CD4-positive, alpha-beta memory T cell (primary cell): ENCODE measurements at regions not wholly inside any gene's neighbourhood (a gene's known extent, or its start where the extent isn't known, plus 50 kb on each side); places are given as distances from the start of the nearest gene placed in this dataset.

Experiments
- CTCF ChIA-PET: fragments of 350-600 bp; sonication (Branson Sonifier 250); formaldehyde crosslinking; loops from one replicate; lab custom pipeline; 2021; ENCODE audit warnings: inconsistent platforms; ENCODE audit not compliant: partially characterized antibody; lab: Charles Lee
- POLR2A ChIA-PET: fragments of 350-600 bp; sonication (Branson Sonifier 250); formaldehyde crosslinking; loops from one replicate; lab custom pipeline; 2021; ENCODE audit not compliant: partially characterized antibody; lab: Charles Lee
- DNase-seq, 5 donors: peaks; one replicate each; pipeline versions ENCODE4 v3.0.0 to v3.0.0-alpha.2; 2020 to 2022; ENCODE audit warnings: mixed read lengths in 1 of 5
- H3K27ac ChIP-seq: one replicate; pipeline ENCODE4 v1.7.0; 2013; ENCODE audit warnings: low read depth, low read length
- H3K27me3 ChIP-seq: 2 replicates; pipeline ENCODE4 v1.7.0; 2013; ENCODE audit warnings: mild to moderate bottlenecking, low read length, moderate library complexity; ENCODE audit not compliant: insufficient read depth
- H3K36me3 ChIP-seq: 2 replicates; pipeline ENCODE4 v1.7.0; 2013; ENCODE audit warnings: mild to moderate bottlenecking, low read length, moderate library complexity; ENCODE audit not compliant: insufficient read depth
- H3K4me1 ChIP-seq: 2 replicates; pipeline ENCODE4 v1.7.0; 2013; ENCODE audit warnings: mild to moderate bottlenecking, low read length, moderate library complexity; ENCODE audit not compliant: insufficient read depth
- H3K4me3 ChIP-seq, 2 donors: one replicate each; pipeline ENCODE4 v1.7.0; 2013; ENCODE audit warnings: low read length in 2 of 2, mild to moderate bottlenecking in 1 of 2
- H3K9me3 ChIP-seq, 2 donors: one replicate each; pipeline ENCODE4 v1.7.0; 2013; ENCODE audit warnings: low read length in 2 of 2, control low read depth in 1 of 2; ENCODE audit not compliant: control insufficient read depth in 1 of 2
- H3K27ac Mint-ChIP-seq, 7 donors: one replicate each; pipeline ENCODE4 v1.8.0; 2020 to 2021; ENCODE audit warnings: mixed read lengths in 7 of 7, mild to moderate bottlenecking in 6 of 7, inconsistent platforms in 3 of 7, moderate library complexity in 3 of 7
- H3K27me3 Mint-ChIP-seq, 2 donors: one replicate each; pipeline ENCODE4 v1.8.0; 2020 to 2021; ENCODE audit warnings: mixed read lengths in 2 of 2
- H3K36me3 Mint-ChIP-seq, 2 donors: one replicate each; pipeline ENCODE4 v1.8.0; 2020 to 2021; ENCODE audit warnings: mixed read lengths in 2 of 2, inconsistent platforms in 1 of 2, mild to moderate bottlenecking in 1 of 2
- H3K4me1 Mint-ChIP-seq, 4 donors: one replicate each; pipeline ENCODE4 v1.8.0; 2020 to 2021; ENCODE audit warnings: mixed read lengths in 4 of 4, mild to moderate bottlenecking in 1 of 4
- H3K4me3 Mint-ChIP-seq, 8 donors: one replicate each; pipeline ENCODE4 v1.8.0; 2020 to 2021; ENCODE audit warnings: mixed read lengths in 8 of 8, mild to moderate bottlenecking in 7 of 8, moderate library complexity in 6 of 8, inconsistent platforms in 3 of 8
- H3K9me3 Mint-ChIP-seq, 8 donors: one replicate each; pipeline ENCODE4 v1.8.0; 2020 to 2021; ENCODE audit warnings: mixed read lengths in 8 of 8, mild to moderate bottlenecking in 5 of 8, inconsistent platforms in 3 of 8, moderate library complexity in 1 of 8
- intact Hi-C: fragments of 100-400 bp; cut with micrococcal nuclease; formaldehyde crosslinking; loops from one replicate; pipeline ENCODE4 v1.15.1; 2023

DNA sequence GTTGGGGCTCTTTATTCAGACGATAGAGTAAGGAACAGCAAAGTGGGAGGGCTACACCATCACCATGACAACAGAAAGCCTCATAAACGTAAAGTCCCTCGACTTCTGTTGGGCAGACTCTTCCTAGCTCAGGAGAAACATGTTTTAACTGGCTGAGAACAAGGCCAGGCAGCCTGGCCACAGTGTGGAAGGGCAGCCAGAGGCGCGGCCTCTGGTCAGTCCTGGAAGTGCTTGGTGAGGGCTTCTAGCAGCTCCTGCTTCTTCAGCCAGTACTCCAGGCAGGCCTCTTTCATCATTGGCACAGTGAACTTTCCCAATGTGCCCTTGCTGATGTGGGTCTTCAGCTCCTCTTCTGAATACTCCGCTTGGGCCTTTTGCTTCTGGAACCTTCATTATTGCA, 690.9 kb downstream of the PCDH19 start:
- intact Hi-C loops: no loop called here
- ChIA-PET POLR2A (no interaction called here), CTCF (no interaction called here)
- Histone ChIP-seq H3K9me3 (no peaks in the 10 kb centered on the region), H3K27me3 (no peaks in the 10 kb centered on the region), H3K4me1 (no peaks in the 10 kb centered on the region), H3K4me3 (no peak overlapping the region), H3K36me3 (no peaks in the 10 kb centered on the region), H3K27ac (no peak overlapping the region)
- Mint-ChIP-seq H3K27ac (no peak overlapping the region), H3K9me3 (peaks cover 0 to 3% (median 0%) of the 10 kb centered on the region in 8 donors), H3K4me1 (no peaks in the 10 kb centered on the region), H3K36me3 (no peaks in the 10 kb centered on the region), H3K27me3 (no peaks in the 10 kb centered on the region), H3K4me3 (no peak overlapping the region)
- DNase-seq: no peak

DNA sequence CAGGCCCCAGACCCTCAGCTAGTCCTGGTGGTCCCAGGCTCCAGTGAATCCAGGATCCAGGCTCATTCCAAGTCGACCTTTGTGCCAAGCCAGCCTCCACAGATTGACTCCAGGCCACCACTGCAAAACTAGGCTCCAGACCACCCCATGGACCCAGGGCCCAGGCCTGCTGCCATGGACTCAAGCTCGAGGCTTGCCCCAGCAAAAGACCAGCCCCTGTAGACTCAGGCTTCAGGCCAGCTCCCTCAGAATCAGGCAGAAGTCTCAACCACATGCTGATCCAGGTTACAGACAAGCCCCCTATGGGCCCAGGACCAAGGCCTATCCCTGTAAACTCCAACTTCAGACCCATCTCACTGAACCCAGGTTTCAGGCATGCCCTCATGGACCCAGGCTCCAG, 692.4 kb downstream of the PCDH19 start:
- H3K4me1 Mint-ChIP-seq: no peaks in the 10 kb centered on the region
- no peaks in the 10 kb centered on the region for H3K36me3 ChIP-seq
- H3K27ac ChIP-seq: no peak overlapping the region
- no peaks in the 10 kb centered on the region for H3K36me3 Mint-ChIP-seq
- no peak overlapping the region for H3K27ac Mint-ChIP-seq
- no peak overlapping the region for H3K4me3 Mint-ChIP-seq
- CTCF ChIA-PET: no interaction called here
- H3K9me3 ChIP-seq: no peaks in the 10 kb centered on the region
- POLR2A ChIA-PET: no interaction called here
- no peaks in the 10 kb centered on the region for H3K27me3 ChIP-seq
- no peak for DNase-seq
- H3K4me3 ChIP-seq: no peak overlapping the region
- intact Hi-C loops: no loop called here
- H3K4me1 ChIP-seq: no peaks in the 10 kb centered on the region
- no peaks in the 10 kb centered on the region for H3K27me3 Mint-ChIP-seq
- H3K9me3 Mint-ChIP-seq: peaks cover 0 to 3% (median 0%) of the 10 kb centered on the region in 8 donors

DNA sequence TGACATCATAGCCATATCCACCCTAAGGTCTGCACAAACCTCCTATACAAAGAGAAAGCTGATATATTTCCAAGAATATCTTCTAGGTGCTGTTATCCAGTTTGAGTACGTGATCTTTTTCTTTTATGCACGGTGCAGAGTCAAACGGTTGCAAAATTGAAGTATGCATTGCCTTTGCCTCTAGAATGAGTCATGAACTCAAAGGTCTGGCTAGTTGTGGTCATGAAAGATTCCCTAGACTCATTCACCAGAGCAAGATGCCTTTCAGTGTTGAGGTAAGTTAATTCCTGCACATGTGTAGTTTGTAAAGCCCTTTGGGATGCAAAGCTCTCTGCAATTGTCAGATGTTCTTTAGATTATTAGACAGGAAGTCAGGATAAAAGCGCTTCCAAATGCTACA, 704.4 kb downstream of the PCDH19 start:
- POLR2A ChIA-PET: no interaction called here

DNA sequence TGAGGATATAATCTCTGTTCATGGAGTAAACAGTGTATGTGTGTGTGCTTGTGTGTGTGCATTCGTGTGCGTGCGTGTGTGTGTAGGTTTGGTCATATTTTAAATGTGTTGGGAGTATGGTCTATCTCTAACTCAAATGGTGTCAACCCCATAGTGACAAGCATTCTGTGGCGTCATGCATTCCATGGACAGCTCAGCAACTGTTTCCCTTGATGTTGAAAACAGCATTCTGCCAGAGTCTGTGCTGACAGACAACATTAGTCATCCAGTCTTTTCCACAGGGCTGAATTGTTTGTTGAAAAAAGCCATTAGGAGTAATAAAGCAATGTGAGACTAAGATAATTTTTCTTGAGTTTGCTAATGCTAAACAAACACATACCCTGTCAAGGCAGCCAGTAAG, 706.6 kb downstream of the PCDH19 start:
- no peaks in the 10 kb centered on the region for H3K4me1 ChIP-seq
- intact Hi-C loops: no loop called here
- no peak overlapping the region for H3K27ac ChIP-seq
- H3K9me3 ChIP-seq: no peaks in the 10 kb centered on the region
- no peaks in the 10 kb centered on the region for H3K9me3 Mint-ChIP-seq
- ChIA-PET CTCF (no interaction called here), POLR2A (no interaction called here)
- DNase-seq: no peak
- H3K27me3 ChIP-seq: no peaks in the 10 kb centered on the region
- H3K4me3 ChIP-seq: no peak overlapping the region
- no peaks in the 10 kb centered on the region for H3K4me1 Mint-ChIP-seq
- no peaks in the 10 kb centered on the region for H3K27me3 Mint-ChIP-seq
- H3K36me3 ChIP-seq: no peaks in the 10 kb centered on the region
- H3K27ac Mint-ChIP-seq: no peak overlapping the region
- H3K4me3 Mint-ChIP-seq: no peak overlapping the region
- H3K36me3 Mint-ChIP-seq: no peaks in the 10 kb centered on the region

More for the DNA sequence above, 704.4 kb downstream of the PCDH19 start:
- Histone ChIP-seq H3K9me3 (no peaks in the 10 kb centered on the region), H3K27ac (no peak overlapping the region), H3K36me3 (no peaks in the 10 kb centered on the region), H3K4me3 (no peak overlapping the region), H3K27me3 (no peaks in the 10 kb centered on the region), H3K4me1 (no peaks in the 10 kb centered on the region)
- Mint-ChIP-seq H3K4me1 (no peaks in the 10 kb centered on the region), H3K27ac (no peak overlapping the region), H3K4me3 (no peak overlapping the region), H3K9me3 (peaks cover 0 to 2% (median 0%) of the 10 kb centered on the region in 8 donors), H3K36me3 (no peaks in the 10 kb centered on the region), H3K27me3 (no peaks in the 10 kb centered on the region)
- DNase-seq: no peak
- CTCF ChIA-PET: no interaction called here
- intact Hi-C loops: no loop called here

DNA sequence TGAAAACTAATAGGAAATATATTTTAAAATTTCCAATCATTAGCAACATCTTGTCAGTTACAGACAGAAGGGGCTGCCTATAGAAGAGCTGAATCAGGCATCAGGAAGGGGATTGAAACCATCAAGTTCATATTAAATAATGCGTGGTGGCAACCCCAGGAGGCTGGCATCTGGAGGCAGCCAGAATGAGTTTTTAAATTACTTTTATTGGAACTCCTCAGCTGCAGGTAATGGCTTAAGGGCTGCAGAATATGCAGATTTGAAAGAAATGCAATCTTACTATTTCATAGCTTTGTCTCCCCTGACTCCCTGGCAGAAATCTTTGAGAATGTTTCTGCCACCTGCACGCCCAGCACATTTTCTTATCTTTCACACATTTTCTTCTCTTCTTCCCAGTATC, 711.6 kb downstream of the PCDH19 start:
- Histone ChIP-seq H3K4me1 (no peaks in the 10 kb centered on the region), H3K9me3 (no peaks in the 10 kb centered on the region), H3K27ac (no peak overlapping the region), H3K36me3 (no peaks in the 10 kb centered on the region), H3K4me3 (no peak overlapping the region), H3K27me3 (no peaks in the 10 kb centered on the region)
- Mint-ChIP-seq H3K4me1 (no peaks in the 10 kb centered on the region), H3K36me3 (no peaks in the 10 kb centered on the region), H3K27ac (no peak overlapping the region), H3K9me3 (no peaks in the 10 kb centered on the region), H3K27me3 (no peaks in the 10 kb centered on the region), H3K4me3 (no peak overlapping the region)
- CTCF ChIA-PET: no interaction called here
- POLR2A ChIA-PET: no interaction called here
- intact Hi-C loops: no loop called here
- DNase-seq: no peak

DNA sequence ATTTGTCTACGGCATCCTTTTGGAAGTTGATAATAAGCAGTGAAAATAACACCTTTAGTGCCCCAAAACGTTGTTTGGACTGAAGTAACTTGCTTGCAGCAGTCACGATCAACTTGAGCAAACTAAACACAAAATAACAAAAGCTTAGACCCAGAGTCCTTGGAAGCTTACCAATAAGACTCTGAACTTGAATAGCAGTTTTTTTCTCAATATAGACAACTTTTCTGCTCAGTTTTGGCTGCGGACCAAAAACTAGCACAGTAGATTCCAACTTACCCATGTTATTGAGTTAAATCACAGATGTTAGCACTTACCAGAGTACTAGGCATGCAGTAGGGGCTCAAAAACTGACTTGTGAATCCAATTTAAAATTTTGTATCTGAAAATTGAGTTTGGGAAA, 746.9 kb downstream of the PCDH19 start:
- Mint-ChIP-seq H3K36me3 (no peaks in the 10 kb centered on the region), H3K4me3 (no peak overlapping the region), H3K9me3 (peaks cover 0 to 2% (median 0%) of the 10 kb centered on the region in 8 donors), H3K27ac (no peak overlapping the region), H3K4me1 (no peaks in the 10 kb centered on the region), H3K27me3 (no peaks in the 10 kb centered on the region)
- Histone ChIP-seq H3K27ac (no peak overlapping the region), H3K9me3 (no peaks in the 10 kb centered on the region), H3K36me3 (no peaks in the 10 kb centered on the region), H3K27me3 (no peaks in the 10 kb centered on the region), H3K4me3 (no peak overlapping the region), H3K4me1 (no peaks in the 10 kb centered on the region)
- intact Hi-C loops: no loop called here
- POLR2A ChIA-PET: no interaction called here
- DNase-seq: no peak
- CTCF ChIA-PET: no interaction called here

DNA sequence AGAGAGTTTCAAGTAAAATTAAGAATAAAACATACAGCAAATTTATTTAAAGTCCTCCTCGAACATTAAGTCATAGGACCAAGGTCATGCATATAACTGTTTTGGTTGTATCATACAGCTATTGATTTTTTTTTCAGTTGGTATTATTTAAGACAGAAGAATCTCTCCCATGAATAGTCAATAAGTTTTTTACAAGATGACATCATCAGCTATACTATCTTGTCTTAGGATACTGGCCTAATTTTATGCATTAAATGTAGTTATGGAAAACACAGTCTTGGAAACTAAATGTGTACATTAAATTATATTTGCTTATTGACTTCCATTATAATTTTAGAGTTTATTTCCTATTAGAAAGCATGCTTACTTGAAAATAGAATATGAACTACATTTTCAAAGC, 755.9 kb downstream of the PCDH19 start:
- POLR2A ChIA-PET: no interaction called here
- intact Hi-C loops: no loop called here
- no peaks in the 10 kb centered on the region for H3K4me1 Mint-ChIP-seq

DNA sequence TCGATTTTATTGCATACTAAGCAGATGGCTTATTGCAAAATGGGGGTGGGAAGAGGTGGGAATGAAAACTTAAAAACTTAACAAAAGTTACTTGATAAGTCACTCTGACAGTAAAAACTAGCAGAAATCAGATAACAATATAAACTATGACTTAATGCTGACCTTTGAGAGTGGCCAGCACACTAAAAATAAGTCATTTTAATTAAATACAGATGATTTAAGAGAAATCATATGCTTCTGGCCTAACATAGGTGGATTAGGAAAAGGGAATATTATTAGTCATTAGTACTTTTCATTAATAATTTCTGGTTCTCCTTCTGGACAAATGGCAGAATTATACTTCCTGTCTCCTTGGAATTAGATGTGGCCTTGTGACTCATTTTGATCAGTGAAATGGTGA, 756.7 kb downstream of the PCDH19 start:
- Mint-ChIP-seq H3K36me3 (no peaks in the 10 kb centered on the region), H3K27me3 (no peaks in the 10 kb centered on the region), H3K4me3 (no peak overlapping the region), H3K4me1 (no peaks in the 10 kb centered on the region), H3K9me3 (peaks cover 0 to 2% (median 0%) of the 10 kb centered on the region in 8 donors), H3K27ac (no peak overlapping the region)
- H3K4me1 ChIP-seq: no peaks in the 10 kb centered on the region
- no peak overlapping the region for H3K4me3 ChIP-seq
- intact Hi-C loops: no loop called here
- ChIA-PET CTCF (no interaction called here), POLR2A (no interaction called here)
- no peaks in the 10 kb centered on the region for H3K36me3 ChIP-seq
- H3K27me3 ChIP-seq: no peaks in the 10 kb centered on the region
- H3K27ac ChIP-seq: no peak overlapping the region
- no peak for DNase-seq
- no peaks in the 10 kb centered on the region for H3K9me3 ChIP-seq

More for the DNA sequence above, 755.9 kb downstream of the PCDH19 start:
- DNase-seq: no peak
- H3K9me3 ChIP-seq: no peaks in the 10 kb centered on the region
- CTCF ChIA-PET: no interaction called here
- Mint-ChIP-seq H3K27me3 (no peaks in the 10 kb centered on the region), H3K4me3 (no peak overlapping the region), H3K27ac (no peak overlapping the region), H3K36me3 (no peaks in the 10 kb centered on the region), H3K9me3 (peaks cover 0 to 2% (median 0%) of the 10 kb centered on the region in 8 donors)
- no peaks in the 10 kb centered on the region for H3K36me3 ChIP-seq
- H3K27ac ChIP-seq: no peak overlapping the region
- H3K4me3 ChIP-seq: no peak overlapping the region
- H3K27me3 ChIP-seq: no peaks in the 10 kb centered on the region
- no peaks in the 10 kb centered on the region for H3K4me1 ChIP-seq
